Bone marrow (tissue), 2 donors: ENCODE measurements at regions not wholly inside any gene's neighbourhood (a gene's known extent, or its start where the extent isn't known, plus 50 kb on each side); places are given as distances from the start of the nearest gene placed in this dataset.

Experiments used
- DNase-seq, 2 donors: peaks; one replicate each; lab custom pipeline; 2025; lab: John Stamatoyannopoulos, UW

GRCh38 chr5:113804264-113804663, 290.8 kb downstream of the YTHDC2 start:
- DNase-seq = no peak

DNA sequence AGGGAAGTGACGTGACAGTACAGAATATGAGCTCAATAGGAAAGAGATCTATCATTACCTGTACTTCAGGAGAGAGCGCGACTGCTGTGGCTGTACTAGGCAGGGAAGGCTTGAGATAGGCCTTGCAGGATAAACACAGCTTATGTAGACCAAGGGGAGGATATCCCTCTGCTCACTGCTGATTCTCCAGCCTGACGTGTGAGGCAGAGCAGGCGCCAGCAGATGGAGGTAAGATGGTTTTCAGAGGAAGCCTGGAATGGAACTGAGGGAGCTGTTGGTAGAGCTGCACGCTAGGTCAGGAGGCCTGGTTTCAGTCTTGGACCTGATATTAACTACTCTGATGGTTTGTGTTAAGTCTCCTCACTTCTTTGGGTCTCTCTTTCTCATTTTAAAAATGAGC, 291.4 kb downstream of the YTHDC2 start:
- DNase-seq = no peak

DNA sequence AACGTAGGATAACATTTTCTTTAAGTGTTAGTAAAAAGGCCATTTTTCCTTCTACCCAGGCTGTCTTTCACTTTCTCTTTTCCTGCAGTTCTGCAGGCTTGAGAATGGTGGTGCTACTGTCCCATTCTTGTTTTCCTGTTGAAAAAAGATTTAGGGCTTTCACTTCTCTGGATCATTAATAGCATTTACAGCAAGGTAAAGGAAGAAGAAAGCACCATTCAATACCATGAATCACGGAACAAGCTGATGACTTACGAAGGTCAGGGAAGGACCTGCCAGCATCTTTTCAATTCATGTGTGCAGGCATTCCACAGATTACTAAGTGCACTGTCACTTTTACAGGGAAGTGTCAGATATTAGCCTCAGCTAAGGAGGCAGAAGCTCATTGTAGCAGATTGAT, 292.8 kb downstream of the YTHDC2 start:
- no peak for DNase-seq

- DNase-seq = no peak
Observed at GRCh38 chr5:113806904-113807303, 293.4 kb downstream of the YTHDC2 start.

GRCh38 chr5:113807427-113807991, 294.0 kb downstream of the YTHDC2 start:
- DNase-seq = no peak

GRCh38 chr5:113808956-113809355, 295.5 kb downstream of the YTHDC2 start:
- no peak for DNase-seq

DNA sequence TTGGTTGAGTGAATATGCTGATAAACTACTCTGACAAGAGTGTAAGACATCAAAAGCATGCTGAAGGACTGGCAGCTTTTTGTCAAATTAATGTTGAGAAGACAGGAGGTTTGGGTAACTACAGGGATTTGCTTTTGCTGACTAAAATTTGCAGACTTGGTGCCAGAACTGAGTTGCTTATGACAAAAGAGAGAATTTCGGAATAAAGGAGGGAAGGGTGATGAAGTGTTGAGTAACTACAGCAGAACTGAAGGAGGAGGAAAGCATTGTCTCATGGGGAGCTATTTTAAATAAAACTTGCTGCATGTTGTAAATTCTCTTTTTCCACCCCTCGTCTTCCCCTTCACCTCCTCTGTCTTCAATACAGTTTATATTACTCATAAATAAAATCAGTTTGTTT, 296.1 kb downstream of the YTHDC2 start:
- no peak for DNase-seq

DNA sequence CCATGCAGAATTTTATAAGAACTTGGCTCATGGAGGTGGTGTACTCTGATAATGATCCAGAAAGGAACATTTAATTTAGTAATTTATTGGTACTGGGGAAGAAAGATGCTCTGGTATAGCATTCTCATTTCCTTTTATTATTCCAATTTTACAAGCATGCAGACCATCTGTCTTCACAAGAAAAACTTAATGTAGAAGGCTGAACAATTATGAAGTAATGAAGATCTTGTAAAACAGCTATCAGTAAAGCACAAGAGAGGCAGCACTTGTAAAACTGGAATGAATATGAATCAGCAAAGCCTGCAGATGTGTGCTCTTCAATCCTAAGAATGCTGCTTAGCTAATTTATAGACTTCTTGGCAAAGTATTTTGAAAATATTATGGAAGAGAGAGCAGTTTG, 300.0 kb downstream of the YTHDC2 start:
- DNase-seq = no peak

- no peak for DNase-seq
Observed at GRCh38 chr5:113817683-113818082, 304.2 kb downstream of the YTHDC2 start.

GRCh38 chr5:113823696-113824095, 310.2 kb downstream of the YTHDC2 start:
- no peak for DNase-seq

DNA sequence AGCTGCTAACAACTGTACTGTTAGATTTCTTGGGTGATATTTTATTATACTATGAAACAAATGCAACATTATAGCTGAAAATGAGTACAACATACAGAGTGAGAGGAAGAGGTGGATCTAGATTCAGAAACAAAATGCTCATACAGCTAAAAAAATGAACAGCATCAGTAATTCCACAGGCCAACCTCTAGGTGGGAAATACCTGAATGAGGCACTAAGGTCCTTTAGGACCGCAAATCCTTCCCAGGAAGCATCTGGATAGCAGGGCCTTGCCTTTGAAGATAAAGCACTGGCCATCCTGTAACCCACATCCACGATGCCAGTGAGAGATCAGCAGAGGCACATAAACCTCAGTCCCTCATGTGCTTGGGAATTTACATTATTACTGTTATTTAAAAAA, 310.8 kb downstream of the YTHDC2 start:
- DNase-seq = no peak

GRCh38 chr5:113825176-113825575, 311.7 kb downstream of the YTHDC2 start:
- DNase-seq = no peak

DNA sequence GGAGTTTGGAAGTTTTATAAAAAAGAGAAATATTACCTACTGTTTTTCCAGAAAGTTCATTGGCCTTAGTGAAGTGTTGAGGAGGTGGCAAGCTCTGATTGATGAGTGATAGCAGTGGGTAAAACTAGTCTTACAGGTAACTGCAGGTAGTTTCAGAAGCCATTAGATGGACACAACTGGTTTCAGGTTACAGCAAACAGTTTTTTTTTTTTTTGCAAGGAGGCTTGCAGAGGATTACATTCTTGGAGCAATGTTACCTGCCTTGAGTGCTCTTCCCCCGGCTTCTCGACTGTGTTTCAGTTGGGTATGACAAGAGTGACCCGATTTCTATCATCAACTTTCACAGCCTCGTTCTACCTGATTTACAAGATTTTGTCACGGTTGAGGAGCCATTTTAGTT, 333.4 kb downstream of the YTHDC2 start:
- no peak for DNase-seq

DNA sequence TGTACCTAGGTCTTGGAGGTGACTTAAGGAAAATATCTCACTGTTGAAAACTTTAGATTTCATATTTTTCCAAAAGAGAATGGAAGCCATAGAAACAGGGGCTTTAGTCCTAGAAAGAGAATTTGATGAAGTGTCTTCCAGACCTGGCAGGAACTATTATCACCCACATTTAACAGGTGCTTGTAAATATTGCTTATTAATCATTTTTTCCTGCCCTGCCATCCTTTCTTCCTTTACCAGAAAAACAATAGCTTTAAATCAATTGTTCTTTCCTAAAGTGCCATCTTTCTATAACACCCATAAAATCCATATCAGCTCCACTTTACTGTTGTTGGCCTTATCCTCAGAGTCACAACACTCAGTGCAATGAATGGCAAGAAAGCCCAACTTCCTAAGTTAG, 350.9 kb downstream of the YTHDC2 start:
- DNase-seq = no peak

- no peak for DNase-seq
Observed at GRCh38 chr5:113866763-113867162, 353.3 kb downstream of the YTHDC2 start.

GRCh38 chr5:113869611-113870010, 356.1 kb downstream of the YTHDC2 start:
- DNase-seq = no peak

GRCh38 chr5:113871972-113872371, 358.5 kb downstream of the YTHDC2 start:
- DNase-seq = no peak

DNA sequence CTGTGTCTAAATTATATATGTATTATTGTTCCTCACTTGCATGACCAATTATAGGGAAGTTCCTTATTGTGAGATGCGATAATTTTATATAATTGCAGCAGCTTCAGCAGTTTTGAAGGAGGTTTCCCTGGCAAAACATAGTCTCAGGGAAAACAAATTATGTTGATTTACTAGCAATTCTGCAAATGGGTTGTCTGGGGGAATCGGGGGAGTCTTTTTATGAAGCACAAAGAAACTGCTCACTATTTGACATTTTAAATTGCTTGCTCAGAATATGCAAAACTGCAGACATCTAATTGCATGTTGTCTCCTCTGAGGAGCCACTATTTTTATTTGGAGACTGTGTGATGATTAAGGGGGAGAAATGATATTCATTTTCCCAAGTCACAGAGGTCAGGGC, 361.6 kb downstream of the YTHDC2 start:
- no peak for DNase-seq

DNA sequence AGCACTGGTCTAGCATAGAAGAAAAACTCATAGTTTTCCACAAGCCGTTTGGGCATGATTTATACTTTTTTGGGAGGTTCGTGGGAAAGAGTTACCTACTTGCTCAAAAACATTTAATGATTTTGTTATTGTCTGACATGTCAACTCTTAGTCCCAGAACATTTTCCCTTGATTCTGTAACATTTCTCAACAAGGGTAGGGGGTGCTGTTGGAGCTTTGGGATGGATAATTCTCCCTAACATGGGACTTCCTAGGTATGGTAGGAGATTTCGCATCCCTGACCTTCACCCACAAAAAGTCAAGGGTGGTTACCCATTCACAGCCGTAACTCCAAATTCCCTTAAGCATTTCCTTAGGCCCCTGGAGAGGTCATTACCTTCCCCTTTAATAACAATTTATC, 378.0 kb downstream of the YTHDC2 start:
- DNase-seq = no peak

GRCh38 chr5:113896789-113897188, 383.3 kb downstream of the YTHDC2 start:
- DNase-seq = no peak

DNA sequence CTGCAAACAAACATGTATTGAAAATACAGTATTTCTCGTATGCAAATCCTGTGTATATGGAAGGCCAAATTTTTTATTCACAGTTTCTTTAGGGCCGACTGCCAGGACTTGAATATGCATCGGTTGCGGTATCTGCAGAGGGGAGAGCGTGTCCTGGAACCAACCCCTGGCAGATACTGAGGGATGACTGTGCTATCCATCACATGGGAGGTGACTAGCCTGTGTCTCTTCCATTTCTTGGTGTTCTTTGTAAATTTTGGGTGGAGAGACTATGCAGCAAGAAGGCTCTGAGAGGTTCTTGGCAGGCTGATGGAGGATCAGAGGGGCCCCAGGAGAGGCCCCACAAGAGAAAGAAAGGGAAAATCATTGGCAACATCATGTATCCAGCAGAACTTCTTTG, 384.3 kb downstream of the YTHDC2 start:
- DNase-seq = no peak

- DNase-seq = no peak
Observed at GRCh38 chr5:113900141-113900540, 386.6 kb downstream of the YTHDC2 start.

DNA sequence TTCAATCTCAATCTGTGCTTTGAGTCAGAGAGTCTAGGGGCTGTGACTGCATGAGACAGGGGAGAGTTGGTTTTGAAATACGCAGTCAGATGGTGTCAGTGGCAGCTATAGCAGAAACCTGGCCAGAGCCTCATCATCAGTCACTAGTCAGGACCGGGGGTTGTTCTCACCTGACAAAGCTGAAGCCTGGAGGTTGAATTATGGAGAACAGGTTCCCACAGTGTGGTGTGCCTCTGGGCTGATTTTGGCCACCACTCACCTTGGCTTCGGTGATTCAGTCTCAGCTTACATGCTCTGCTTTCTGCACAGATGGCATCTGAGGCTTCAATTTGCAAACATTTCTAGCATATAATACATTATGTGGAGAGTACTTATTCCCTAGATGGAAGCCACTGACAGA, 387.3 kb downstream of the YTHDC2 start:
- DNase-seq = no peak

DNA sequence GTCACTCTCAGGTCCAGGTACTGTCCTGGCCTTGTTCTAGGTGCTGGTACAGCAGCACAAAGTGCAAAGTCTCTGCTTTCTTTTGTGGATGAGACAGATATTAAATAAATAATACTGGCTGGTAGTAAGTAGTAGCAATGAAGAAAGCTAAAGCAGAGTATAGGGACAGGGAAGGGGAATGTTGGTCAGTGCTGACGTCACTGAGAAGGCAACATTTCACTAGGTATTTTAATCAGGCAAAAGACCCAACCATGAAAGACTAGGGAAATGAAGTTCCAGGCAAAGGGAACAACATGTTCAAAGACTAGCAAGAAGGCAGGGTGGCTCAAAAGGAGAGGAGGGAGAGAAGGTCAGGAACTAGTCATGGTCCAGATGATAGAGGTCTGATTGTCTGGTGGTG, 388.2 kb downstream of the YTHDC2 start:
- DNase-seq = no peak
